Activated T-cell treated with anti-CD3 and anti-CD28 coated beads for 1 hour (primary cell): ENCODE measurements at regions not wholly inside any gene's neighbourhood (a gene's known extent, or its start where the extent isn't known, plus 50 kb on each side); places are given as distances from the start of the nearest gene placed in this dataset.
"Not testable (repeated sequence)": the region's sequence is repeated elsewhere in the genome, so short reads cannot be mapped to it uniquely, and the experiment has no call there.

Experiments used
- DNase-seq: peaks from one replicate; pipeline ENCODE4 v3.0.0-alpha.2; 2020; ENCODE audit warnings: low read depth

- DNase-seq, result no peak
Measured at GRCh38 chr9:30012622-30013021, 2371.8 kb upstream of the ACO1 start.

GRCh38 chr9:30015073-30015472 is 2369.4 kb upstream of the ACO1 start:
- no peak for DNase-seq

- DNase-seq, result no peak
Measured at GRCh38 chr9:30020161-30020560, 2364.3 kb upstream of the ACO1 start.

- DNase-seq, result no peak
Measured at GRCh38 chr9:30035761-30036160, 2348.7 kb upstream of the ACO1 start.

GRCh38 chr9:30036558-30036957 is 2347.9 kb upstream of the ACO1 start:
- DNase-seq, result no peak

GRCh38 chr9:30039712-30040111 is 2344.7 kb upstream of the ACO1 start:
- no peak for DNase-seq

GRCh38 chr9:30048396-30048795 is 2336.0 kb upstream of the ACO1 start:
- no peak for DNase-seq

- no peak for DNase-seq
Measured at GRCh38 chr9:30058463-30058862, 2326.0 kb upstream of the ACO1 start.

- DNase-seq, result no peak
Measured at GRCh38 chr9:30060976-30061375, 2323.5 kb upstream of the ACO1 start.

GRCh38 chr9:30065888-30066287 is 2318.6 kb upstream of the ACO1 start:
- DNase-seq, result no peak

- not testable (repeated sequence) for DNase-seq
Measured at GRCh38 chr9:30069236-30069635, 2315.2 kb upstream of the ACO1 start.

GRCh38 chr9:30075022-30075421 is 2309.4 kb upstream of the ACO1 start:
- DNase-seq, result no peak

GRCh38 chr9:30075451-30076199 is 2308.8 kb upstream of the ACO1 start:
- DNase-seq, result no peak

- no peak for DNase-seq
Measured at GRCh38 chr9:30078195-30078594, 2306.2 kb upstream of the ACO1 start.

GRCh38 chr9:30089428-30089827 is 2295.0 kb upstream of the ACO1 start:
- no peak for DNase-seq

- no peak for DNase-seq
Measured at GRCh38 chr9:30103647-30104394, 2280.6 kb upstream of the ACO1 start.

- not testable (repeated sequence) for DNase-seq
Measured at GRCh38 chr9:30107134-30107533, 2277.3 kb upstream of the ACO1 start.

- DNase-seq, result no peak
Measured at GRCh38 chr9:30116673-30117217, 2267.7 kb upstream of the ACO1 start.

GRCh38 chr9:30120666-30121065 is 2263.8 kb upstream of the ACO1 start:
- no peak for DNase-seq

- no peak for DNase-seq
Measured at GRCh38 chr9:30121611-30122010, 2262.8 kb upstream of the ACO1 start.

- DNase-seq, result no peak
Measured at GRCh38 chr9:30125881-30126280, 2258.6 kb upstream of the ACO1 start.

GRCh38 chr9:30127371-30127770 is 2257.1 kb upstream of the ACO1 start:
- no peak for DNase-seq

- DNase-seq, result no peak
Measured at GRCh38 chr9:30140407-30140806, 2244.0 kb upstream of the ACO1 start.
